ACHN (cell line): ENCODE measurements at regions not wholly inside any gene's neighbourhood (a gene's known extent, or its start where the extent isn't known, plus 50 kb on each side); places are given as distances from the start of the nearest gene placed in this dataset.

Experiments
- DNase-seq: peaks from one replicate; pipeline ENCODE4 v3.0.0-alpha.2; 2015
- in situ Hi-C: cut with HindIII; loops from 2 replicates; pipeline ENCODE4 v1.10.0; 2017; ENCODE audit warnings: low sequenced_read_pairs, low pct_ligation_motif_present, low pct_unique_long_range_greater_than_20kb

- in situ Hi-C loops, result no loop called here
- no peak for DNase-seq
Measured at GRCh38 chr16:73231944-73232554, 184.1 kb upstream of the ZFHX3 start.

GRCh38 chr16:73231379-73231778 lies 183.5 kb upstream of the ZFHX3 start:
- no peak for DNase-seq
- in situ Hi-C loops, result no loop called here

DNA sequence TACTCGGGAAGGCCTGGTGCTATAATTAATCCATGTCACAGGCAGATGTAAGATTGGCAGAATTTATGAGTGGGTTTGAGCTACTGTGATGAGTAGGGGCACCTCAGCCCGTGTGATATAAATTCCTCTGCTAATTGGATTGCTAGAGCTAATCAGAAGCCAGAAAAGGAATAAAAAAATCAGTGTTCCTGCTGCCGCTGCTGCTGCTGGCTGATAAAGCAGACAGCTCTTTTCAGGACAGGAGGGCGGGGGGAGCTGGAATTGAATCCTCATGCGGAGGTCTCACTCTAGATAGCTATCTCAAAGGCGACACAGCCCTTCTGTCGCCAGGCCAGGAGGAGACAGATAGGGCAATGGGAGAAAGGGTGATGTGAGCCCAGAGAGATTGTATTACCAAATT lies 182.7 kb upstream of the ZFHX3 start:
- in situ Hi-C loops, result no loop called here
- no peak for DNase-seq

DNA sequence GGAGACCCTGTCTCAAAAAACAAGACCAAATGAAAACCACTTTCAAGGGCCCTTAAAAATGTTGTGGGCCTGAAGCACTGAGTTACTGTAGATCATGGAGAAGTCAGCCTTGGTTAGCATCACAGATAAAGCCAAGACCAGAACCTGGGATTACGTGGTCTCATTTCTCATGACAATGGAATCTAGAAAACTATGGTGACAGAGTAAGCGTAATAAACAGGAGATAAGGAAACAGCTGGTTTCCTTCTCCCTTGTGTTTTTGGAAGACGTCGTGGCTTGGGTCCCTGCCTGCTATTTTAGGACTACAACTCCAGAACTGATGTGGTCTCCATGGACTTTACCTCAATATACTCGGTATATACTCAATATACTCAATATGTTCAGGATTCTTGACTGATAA lies 180.7 kb upstream of the ZFHX3 start:
- no peak for DNase-seq
- in situ Hi-C loops, result no loop called here

GRCh38 chr16:73226675-73227074 lies 178.7 kb upstream of the ZFHX3 start:
- no peak for DNase-seq
- in situ Hi-C loops, result no loop called here

- in situ Hi-C loops, result no loop called here
- no peak for DNase-seq
Measured at GRCh38 chr16:73225983-73226382, 178.1 kb upstream of the ZFHX3 start.

DNA sequence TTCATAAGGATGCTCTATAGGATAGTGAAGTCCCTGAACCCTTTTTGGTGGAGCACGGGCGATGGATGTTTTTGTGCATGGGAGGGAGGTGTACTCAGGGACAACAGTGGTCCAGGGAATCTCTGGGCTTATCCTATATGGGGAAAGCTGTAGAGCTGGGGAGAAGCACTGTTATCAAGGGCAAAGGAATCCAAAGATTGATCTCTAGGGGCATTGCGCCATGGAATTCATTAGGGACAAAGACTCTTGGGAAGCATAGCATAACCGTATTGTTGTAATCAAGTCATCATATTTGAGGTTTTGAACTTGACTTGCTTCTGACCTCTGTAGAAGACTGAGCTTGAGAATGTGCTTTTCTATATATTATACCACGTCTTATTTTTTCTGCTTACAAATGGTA lies 172.9 kb upstream of the ZFHX3 start:
- in situ Hi-C loops, result no loop called here
- DNase-seq, result no peak

GRCh38 chr16:73219176-73219575 lies 171.2 kb upstream of the ZFHX3 start:
- in situ Hi-C loops, result no loop called here
- no peak for DNase-seq

DNA sequence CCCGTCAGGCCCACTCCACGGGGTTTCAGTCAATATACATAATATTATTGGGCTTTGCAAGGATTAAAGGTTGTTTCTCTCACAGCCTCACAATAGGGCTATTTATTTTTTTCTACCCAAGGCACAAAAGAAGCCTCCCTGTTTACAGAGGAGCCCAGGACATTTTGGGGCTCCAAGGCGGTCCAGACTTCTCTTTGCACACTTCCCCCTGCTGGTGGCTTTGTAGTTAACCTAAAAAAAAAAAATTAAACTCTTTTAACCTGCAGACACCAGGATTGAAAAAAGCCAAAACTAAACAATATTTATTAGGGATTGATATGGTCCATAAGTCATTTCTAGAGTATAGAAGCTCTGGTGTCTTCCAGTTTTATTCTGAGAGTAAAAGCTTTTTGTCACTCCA lies 169.7 kb upstream of the ZFHX3 start:
- DNase-seq, result no peak
- in situ Hi-C loops, result no loop called here

- DNase-seq, result no peak
- in situ Hi-C loops, result no loop called here
Measured at GRCh38 chr16:73216932-73217331, 169.0 kb upstream of the ZFHX3 start.

GRCh38 chr16:73215678-73216377 lies 167.9 kb upstream of the ZFHX3 start:
- in situ Hi-C loops, result no loop called here
- no peak for DNase-seq

DNA sequence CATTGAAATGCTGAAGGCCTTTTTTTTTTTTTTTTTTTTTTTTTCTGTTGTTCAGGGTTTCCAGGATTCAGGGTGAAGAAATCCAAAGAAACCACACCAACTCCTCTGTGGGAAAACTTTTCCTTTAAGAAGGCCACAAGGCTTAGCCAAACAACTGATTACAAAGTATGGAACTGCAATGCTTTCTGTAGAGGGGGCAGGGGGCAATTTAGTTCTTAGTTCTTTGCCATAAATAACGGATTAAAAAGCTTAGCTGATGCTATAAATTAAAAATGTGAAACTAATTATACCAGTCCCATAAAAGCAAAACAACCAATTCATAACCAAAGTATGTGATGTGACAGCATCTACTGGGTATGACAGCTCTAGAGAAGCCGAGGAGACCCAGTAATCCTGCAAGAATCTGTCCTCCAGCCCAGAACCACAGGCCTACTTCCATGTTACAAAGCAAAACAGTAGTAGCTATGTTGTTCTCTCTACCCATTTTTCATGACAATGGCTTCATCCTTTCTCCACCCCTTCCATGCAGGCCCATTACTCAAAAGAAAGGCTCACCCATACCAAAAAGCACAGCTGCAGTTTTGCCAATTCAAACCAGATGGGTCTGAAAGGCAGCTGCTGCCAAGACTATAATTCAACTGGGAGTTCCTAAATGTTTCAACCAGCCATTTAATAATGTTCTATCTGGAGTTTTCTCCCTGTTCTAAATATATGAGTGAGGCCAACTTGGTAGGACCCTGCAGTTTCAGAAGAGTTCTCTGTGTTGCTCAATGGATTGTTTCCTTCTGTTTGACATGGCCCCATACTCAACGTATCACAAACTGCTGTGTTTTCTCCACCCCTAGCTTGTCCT lies 167.1 kb upstream of the ZFHX3 start:
- no peak for DNase-seq
- in situ Hi-C loops, result no loop called here

GRCh38 chr16:73213732-73214455 lies 166.0 kb upstream of the ZFHX3 start:
- no peak for DNase-seq
- in situ Hi-C loops, result no loop called here

GRCh38 chr16:73212431-73212830 lies 164.5 kb upstream of the ZFHX3 start:
- no peak for DNase-seq
- in situ Hi-C loops, result no loop called here

DNA sequence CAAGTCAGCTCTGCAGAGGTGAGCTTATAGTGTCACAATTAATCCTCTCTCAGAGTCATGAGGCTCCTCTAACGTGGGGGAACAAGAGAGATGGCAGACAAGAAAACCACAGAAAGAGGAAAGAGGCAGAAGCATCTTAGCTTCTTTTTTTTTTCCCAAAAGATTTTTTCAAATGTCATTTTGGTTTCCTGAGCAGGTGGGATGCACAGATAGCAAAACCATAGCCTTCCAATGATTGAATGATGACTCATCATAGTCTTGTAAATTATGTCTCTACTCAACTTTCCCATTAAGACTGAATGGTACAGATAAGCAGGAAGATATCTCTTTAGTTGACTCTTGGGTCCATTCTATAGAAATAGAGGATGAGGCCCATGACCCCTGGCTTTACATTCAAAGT lies 162.8 kb upstream of the ZFHX3 start:
- in situ Hi-C loops, result no loop called here

DNA sequence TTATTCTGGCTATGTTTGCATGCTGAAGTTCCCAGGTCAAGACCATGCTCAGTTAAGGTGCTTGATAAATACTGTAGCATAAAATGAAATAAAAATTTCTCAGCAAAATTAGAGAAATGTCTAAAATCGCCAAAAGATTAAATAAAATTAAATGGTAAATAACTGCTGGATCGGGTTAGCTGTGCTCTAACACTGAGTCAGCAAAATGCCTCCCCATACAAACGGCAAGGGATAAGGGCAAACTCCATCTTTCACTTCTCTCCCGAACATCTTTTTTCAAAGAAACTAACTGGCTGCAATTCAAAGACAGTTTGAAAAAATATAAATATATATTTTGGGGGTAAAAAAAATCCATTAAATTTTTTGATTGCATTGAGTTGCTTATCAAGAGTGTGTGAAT lies 162.2 kb upstream of the ZFHX3 start:
- in situ Hi-C loops, result no loop called here
- DNase-seq, result no peak

More for the DNA sequence above, 162.8 kb upstream of the ZFHX3 start:
- DNase-seq, result no peak

GRCh38 chr16:73209190-73209589 lies 161.3 kb upstream of the ZFHX3 start:
- in situ Hi-C loops, result no loop called here
- no peak for DNase-seq

DNA sequence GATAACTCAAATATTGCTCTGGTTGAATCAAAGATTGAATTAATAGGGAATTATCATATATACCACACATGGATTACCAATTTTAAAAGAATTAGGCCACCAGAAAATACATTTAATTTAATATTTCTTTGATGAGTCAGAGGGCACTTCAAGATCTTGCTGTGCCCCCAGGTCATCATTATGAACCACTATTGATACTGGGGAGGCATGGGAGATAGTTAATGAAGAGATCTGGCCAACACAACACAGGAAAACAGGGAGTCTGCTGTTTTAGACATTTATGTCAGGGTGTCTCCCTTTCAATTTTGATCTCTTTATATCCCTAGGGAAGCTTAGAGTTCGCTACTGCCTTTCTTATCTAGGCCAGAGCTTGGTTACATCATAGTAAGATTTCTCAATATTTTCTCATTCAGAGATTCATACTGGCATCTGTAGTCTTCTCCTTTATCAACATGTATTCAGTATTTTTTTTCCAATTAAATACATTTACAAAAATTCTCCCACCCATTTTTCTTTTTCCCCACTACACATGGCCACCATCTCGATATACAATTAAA lies 158.3 kb upstream of the ZFHX3 start:
- in situ Hi-C loops, result no loop called here
- no peak for DNase-seq
